H9 (cell line): ENCODE measurements at regions not wholly inside any gene's neighbourhood (a gene's known extent, or its start where the extent isn't known, plus 50 kb on each side); places are given as distances from the start of the nearest gene placed in this dataset.

Experiments used
- DNase-seq: peaks from one replicate; pipeline ENCODE4 v3.0.0-alpha.2; 2017
- H2AFZ ChIP-seq: one replicate; pipeline ENCODE4 v1.6.1; 2013; ENCODE audit warnings: mild to moderate bottlenecking, low read length, control low read depth, moderate library complexity
- H2AK5ac ChIP-seq: 2 replicates; pipeline ENCODE4 v1.6.1; 2013; ENCODE audit warnings: low read length, control low read depth, mixed read lengths; ENCODE audit not compliant: insufficient read length
- H2BK120ac ChIP-seq: one replicate; pipeline ENCODE4 v1.6.1; 2013; ENCODE audit warnings: low read depth, mild to moderate bottlenecking, low read length, control low read depth, inconsistent platforms; ENCODE audit not compliant: poor library complexity, severe bottlenecking
- H2BK12ac ChIP-seq: 2 replicates; pipeline ENCODE4 v1.6.1; 2013; ENCODE audit warnings: low read length, control low read depth, mixed read lengths, low read depth; ENCODE audit not compliant: insufficient read length
- H2BK15ac ChIP-seq: 2 replicates; pipeline ENCODE4 v1.6.1; 2013; ENCODE audit warnings: low read depth, low read length, control low read depth
- H2BK20ac ChIP-seq: one replicate; pipeline ENCODE4 v1.6.1; 2013; ENCODE audit warnings: low read depth, mild to moderate bottlenecking, low read length, control low read depth, inconsistent platforms; ENCODE audit not compliant: poor library complexity, severe bottlenecking
- H2BK5ac ChIP-seq: 2 replicates; pipeline ENCODE4 v1.6.1; 2013; ENCODE audit warnings: low read length, control low read depth, mixed read lengths; ENCODE audit not compliant: insufficient read length
- H3K14ac ChIP-seq: 2 replicates; pipeline ENCODE4 v1.6.1; 2013; ENCODE audit warnings: low read length, control low read depth; ENCODE audit not compliant: insufficient read depth
- H3K18ac ChIP-seq: 2 replicates; pipeline ENCODE4 v1.6.1; 2013; ENCODE audit warnings: low read depth, mild to moderate bottlenecking, mixed read lengths, low read length, control low read depth; ENCODE audit not compliant: insufficient read length
- H3K23ac ChIP-seq: 2 replicates; pipeline ENCODE4 v1.6.1; 2013; ENCODE audit warnings: low read length, control low read depth, mixed read lengths, low read depth; ENCODE audit not compliant: insufficient read length
- H3K23me2 ChIP-seq: 2 replicates; pipeline ENCODE4 v1.6.1; 2013; ENCODE audit warnings: low read depth, mild to moderate bottlenecking, mixed read lengths, low read length, control low read depth; ENCODE audit not compliant: insufficient read length, poor library complexity, severe bottlenecking
- H3K27ac ChIP-seq: 2 replicates; pipeline ENCODE4 v1.5.1; 2013; ENCODE audit warnings: low read length, control low read depth, mixed read lengths, low read depth; ENCODE audit not compliant: insufficient read length
- H3K27me3 ChIP-seq: 2 replicates; pipeline ENCODE4 v1.6.1; 2013; ENCODE audit warnings: low read length, control low read depth, inconsistent platforms; ENCODE audit not compliant: insufficient read depth
- H3K4ac ChIP-seq: 2 replicates; pipeline ENCODE4 v1.6.1; 2013; ENCODE audit warnings: low read depth, mild to moderate bottlenecking, control low read depth, inconsistent platforms, low read length, moderate library complexity
- H3K4me1 ChIP-seq: 2 replicates; pipeline ENCODE4 v1.6.1; 2013; ENCODE audit warnings: low read length, control low read depth, inconsistent platforms; ENCODE audit not compliant: insufficient read depth
- H3K4me2 ChIP-seq: 2 replicates; pipeline ENCODE4 v1.6.1; 2013; ENCODE audit warnings: low read length, control low read depth, mixed read lengths; ENCODE audit not compliant: insufficient read length, insufficient read depth
- H3K56ac ChIP-seq: 2 replicates; pipeline ENCODE4 v1.6.1; 2013; ENCODE audit warnings: low read depth, mild to moderate bottlenecking, mixed read lengths, low read length, control low read depth; ENCODE audit not compliant: insufficient read length
- H3K79me1 ChIP-seq: 2 replicates; pipeline ENCODE4 v1.6.1; 2013; ENCODE audit warnings: low read depth, mild to moderate bottlenecking, moderate library complexity, low read length, control low read depth, inconsistent platforms; ENCODE audit not compliant: insufficient read depth, poor library complexity, severe bottlenecking
- H3K79me2 ChIP-seq: 2 replicates; pipeline ENCODE4 v1.6.1; 2013; ENCODE audit warnings: low read length, control low read depth, inconsistent platforms; ENCODE audit not compliant: insufficient read depth
- H3K9ac ChIP-seq: 2 replicates; pipeline ENCODE4 v1.6.1; 2013; ENCODE audit warnings: low read length, control low read depth, mixed read lengths; ENCODE audit not compliant: insufficient read length; ENCODE audit errors: extremely low read depth
- H3K9me3 ChIP-seq: one replicate; pipeline ENCODE4 v1.6.1; 2013; ENCODE audit warnings: low read depth, low read length, inconsistent platforms; ENCODE audit not compliant: control insufficient read depth
- H3T11ph ChIP-seq: one replicate; pipeline ENCODE4 v1.6.1; 2013; ENCODE audit warnings: mild to moderate bottlenecking, low read length, control low read depth, inconsistent platforms
- H4K20me1 ChIP-seq: one replicate; pipeline ENCODE4 v1.6.1; 2013; ENCODE audit not compliant: control insufficient read depth, insufficient read length, insufficient read depth
- H4K5ac ChIP-seq: 2 replicates; pipeline ENCODE4 v1.6.1; 2013; ENCODE audit warnings: low read depth, mild to moderate bottlenecking, mixed read lengths, low read length, control low read depth; ENCODE audit not compliant: insufficient read length
- H4K8ac ChIP-seq: replicated peaks from 2 replicates; pipeline ENCODE4 v1.6.1; 2013; ENCODE audit warnings: low read length, control low read depth, mixed read lengths, low read depth; ENCODE audit not compliant: insufficient read length
- H4K91ac ChIP-seq: 2 replicates; pipeline ENCODE4 v1.6.1; 2013; ENCODE audit warnings: low read depth, mild to moderate bottlenecking, moderate library complexity, mixed read lengths, low read length, control low read depth; ENCODE audit not compliant: insufficient read length
- H3K27ac Mint-ChIP-seq, 3 experiments: 2 replicates in 2 of 3; 3 replicates in 1 of 3; pipeline ENCODE4 v1.8.0; 2020 to 2021; ENCODE audit warnings: mixed read lengths in 3 of 3, mild to moderate bottlenecking in 1 of 3, moderate library complexity in 1 of 3
- H3K27me3 Mint-ChIP-seq: 2 replicates; pipeline ENCODE4 v1.8.0; 2021; ENCODE audit warnings: low read depth, mild to moderate bottlenecking, moderate library complexity, mixed read lengths
- H3K36me3 Mint-ChIP-seq, 3 experiments: 2 replicates in 2 of 3; 3 replicates in 1 of 3; pipeline ENCODE4 v1.8.0; 2020 to 2021; ENCODE audit warnings: low read depth in 3 of 3, mixed read lengths in 3 of 3; ENCODE audit not compliant: insufficient read depth in 1 of 3
- H3K4me1 Mint-ChIP-seq, 2 experiments: 2 replicates each; pipeline ENCODE4 v1.8.0; 2020; ENCODE audit warnings: mixed read lengths in 2 of 2
- H3K4me3 Mint-ChIP-seq, 2 experiments: 2 replicates in 1 of 2; 3 replicates in 1 of 2; pipeline ENCODE4 v1.8.0; 2020 to 2021; ENCODE audit warnings: mild to moderate bottlenecking in 2 of 2, mixed read lengths in 2 of 2, moderate library complexity in 1 of 2
- H3K9me3 Mint-ChIP-seq, 2 experiments: 2 replicates in 1 of 2; 3 replicates in 1 of 2; pipeline ENCODE4 v1.8.0; 2020; ENCODE audit warnings: mild to moderate bottlenecking in 2 of 2, mixed read lengths in 2 of 2, moderate library complexity in 1 of 2
- WGBS: extraction: QIAGEN DNeasy Blood & Tissue Kit; methylation state at CpG from one replicate; pipeline ENCODE4 v1.1.7; 2013; ENCODE audit warnings: missing lambda C conversion rate, low lambda C conversion rate, mixed read lengths; ENCODE audit not compliant: insufficient read length; ENCODE audit errors: extremely low coverage; 5-methylcytosine and 5-hydroxymethylcytosine counted together
- TF ChIP-seq, protein P1 (sequence below): fragments of 200-600 bp; sonication (generic); conservative IDR thresholded peaks from 3 replicates; pipeline ENCODE4 v1.8.0; 2021; ENCODE audit warnings: antibody characterized with exemption, mild to moderate bottlenecking

DNA sequence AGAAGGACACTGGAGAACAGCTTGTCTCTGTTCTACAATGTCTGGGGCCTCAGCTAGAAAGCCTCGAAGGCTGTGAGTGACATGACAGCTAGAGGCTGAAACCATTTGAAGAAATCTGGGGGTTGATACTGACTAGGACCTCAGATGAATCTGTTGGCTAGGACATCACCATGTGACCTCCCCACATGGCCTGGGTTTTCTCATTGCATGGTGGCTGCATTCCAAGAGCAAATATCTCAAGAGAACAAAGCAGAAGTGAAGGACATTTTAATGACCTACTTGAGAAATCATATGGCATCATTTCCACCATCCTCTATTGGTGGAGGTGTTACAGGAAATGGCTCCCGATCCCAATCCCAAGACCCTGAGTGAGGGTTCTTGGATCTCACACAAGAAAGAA lies 450.6 kb upstream of the AUTS2 start:
- Histone ChIP-seq H3K18ac (no peak overlapping the region), H2BK5ac (no peak overlapping the region), H3K79me2 (no peaks in the 10 kb centered on the region), H3K9me3 (no peaks in the 10 kb centered on the region), H4K20me1 (no peaks in the 10 kb centered on the region), H2BK20ac (no peak overlapping the region), H3K23me2 (no peaks in the 10 kb centered on the region), H3K27ac (no peak overlapping the region), H3K23ac (no peak overlapping the region), H2BK120ac (no peak overlapping the region), H3K14ac (no peak overlapping the region), H4K5ac (no peak overlapping the region), H2AK5ac (no peak overlapping the region), H4K8ac (no peak overlapping the region), H3K56ac (no peak overlapping the region), H3K27me3 (no peaks in the 10 kb centered on the region), H3K4me2 (no peak overlapping the region), H2AFZ (no peak overlapping the region), H2BK12ac (no peak overlapping the region), H3K4ac (no peak overlapping the region), H3K79me1 (no peaks in the 10 kb centered on the region), H3K9ac (no peak overlapping the region), H3T11ph (no peak overlapping the region), H3K4me1 (no peaks in the 10 kb centered on the region), H2BK15ac (no peak overlapping the region), H4K91ac (no peak overlapping the region)
- H3K27ac Mint-ChIP-seq = no peak overlapping the region
- no CpG with 5 or more reads among the region's 2 CpGs for WGBS
- H3K9me3 Mint-ChIP-seq = peaks cover 0 to 2% of the 10 kb centered on the region in 2 experiments; a peak in 3 of 5 replicates
- H3K4me1 Mint-ChIP-seq = peaks cover 2 to 6% of the 10 kb centered on the region in 2 experiments; a peak in 1 of 4 replicates
- TF ChIP-seq, protein P1, sequence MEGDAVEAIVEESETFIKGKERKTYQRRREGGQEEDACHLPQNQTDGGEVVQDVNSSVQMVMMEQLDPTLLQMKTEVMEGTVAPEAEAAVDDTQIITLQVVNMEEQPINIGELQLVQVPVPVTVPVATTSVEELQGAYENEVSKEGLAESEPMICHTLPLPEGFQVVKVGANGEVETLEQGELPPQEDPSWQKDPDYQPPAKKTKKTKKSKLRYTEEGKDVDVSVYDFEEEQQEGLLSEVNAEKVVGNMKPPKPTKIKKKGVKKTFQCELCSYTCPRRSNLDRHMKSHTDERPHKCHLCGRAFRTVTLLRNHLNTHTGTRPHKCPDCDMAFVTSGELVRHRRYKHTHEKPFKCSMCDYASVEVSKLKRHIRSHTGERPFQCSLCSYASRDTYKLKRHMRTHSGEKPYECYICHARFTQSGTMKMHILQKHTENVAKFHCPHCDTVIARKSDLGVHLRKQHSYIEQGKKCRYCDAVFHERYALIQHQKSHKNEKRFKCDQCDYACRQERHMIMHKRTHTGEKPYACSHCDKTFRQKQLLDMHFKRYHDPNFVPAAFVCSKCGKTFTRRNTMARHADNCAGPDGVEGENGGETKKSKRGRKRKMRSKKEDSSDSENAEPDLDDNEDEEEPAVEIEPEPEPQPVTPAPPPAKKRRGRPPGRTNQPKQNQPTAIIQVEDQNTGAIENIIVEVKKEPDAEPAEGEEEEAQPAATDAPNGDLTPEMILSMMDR = no peak
- H3K36me3 Mint-ChIP-seq = no peaks in the 10 kb centered on the region
- H3K4me3 Mint-ChIP-seq = no peak overlapping the region
- DNase-seq = no peak
- peaks cover 12% of the 10 kb centered on the region for H3K27me3 Mint-ChIP-seq
